HG03280 (cell line): ENCODE measurements at regions not wholly inside any gene's neighbourhood (a gene's known extent, or its start where the extent isn't known, plus 50 kb on each side); places are given as distances from the start of the nearest gene placed in this dataset.
"Not testable (repeated sequence)": the region's sequence is repeated elsewhere in the genome, so short reads cannot be mapped to it uniquely, and the experiment has no call there.

Experiments used
- ATAC-seq: cut with Tn5 transposase; IDR thresholded peaks from one replicate; pipeline ENCODE4 v1.9.1; 2021; ENCODE audit warnings: mild to moderate bottlenecking, moderate library complexity; ENCODE audit not compliant: unreplicated experiment

GRCh38 chr18:71294201-71294600, 1005.4 kb downstream of the SOCS6 start:
- ATAC-seq = not testable (repeated sequence)

DNA sequence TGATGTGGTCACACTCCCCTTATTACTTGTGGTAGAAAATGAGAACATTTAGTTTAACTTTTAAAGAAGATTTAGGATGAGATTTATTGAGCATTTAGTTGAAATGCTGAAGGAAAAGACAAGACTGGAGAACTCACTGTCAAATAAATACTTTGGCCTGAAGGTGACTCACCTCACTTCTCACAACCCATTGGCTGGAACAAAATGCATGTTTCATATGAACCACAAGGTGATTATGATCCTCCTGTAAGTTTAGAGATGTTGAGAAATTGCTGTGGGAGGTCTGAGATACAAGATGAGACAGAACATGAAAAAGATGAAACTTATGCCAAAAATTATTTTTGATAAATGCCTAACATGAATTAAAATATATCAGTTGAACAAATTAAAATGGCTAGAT, 1004.5 kb downstream of the SOCS6 start:
- no peak for ATAC-seq

- ATAC-seq = no peak
These were observed 998.4 kb downstream of the SOCS6 start for GRCh38 chr18:71287268-71287667.

GRCh38 chr18:71252351-71252865, 963.6 kb downstream of the SOCS6 start:
- ATAC-seq = no peak

- ATAC-seq = no peak
These were observed 961.3 kb downstream of the SOCS6 start for GRCh38 chr18:71250191-71250590.

DNA sequence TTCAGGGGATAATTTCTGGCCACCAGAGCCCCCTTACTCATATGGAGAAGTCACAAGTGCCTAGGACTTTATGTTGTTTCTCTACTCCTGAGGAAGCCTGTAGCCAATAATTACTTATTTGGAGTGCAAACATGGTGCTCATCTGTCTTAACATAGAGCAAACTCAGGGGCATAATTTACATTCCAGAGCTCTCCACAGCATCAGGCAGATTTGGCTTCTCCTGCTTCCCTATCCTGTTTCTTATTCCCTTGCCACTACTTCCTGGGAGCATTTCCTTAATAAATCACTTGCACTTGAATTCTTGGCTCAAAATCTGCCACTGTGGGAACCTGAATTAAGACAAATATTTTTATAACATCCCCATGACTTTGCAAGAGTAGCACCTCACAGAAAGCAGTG, 960.9 kb downstream of the SOCS6 start:
- ATAC-seq = no peak

DNA sequence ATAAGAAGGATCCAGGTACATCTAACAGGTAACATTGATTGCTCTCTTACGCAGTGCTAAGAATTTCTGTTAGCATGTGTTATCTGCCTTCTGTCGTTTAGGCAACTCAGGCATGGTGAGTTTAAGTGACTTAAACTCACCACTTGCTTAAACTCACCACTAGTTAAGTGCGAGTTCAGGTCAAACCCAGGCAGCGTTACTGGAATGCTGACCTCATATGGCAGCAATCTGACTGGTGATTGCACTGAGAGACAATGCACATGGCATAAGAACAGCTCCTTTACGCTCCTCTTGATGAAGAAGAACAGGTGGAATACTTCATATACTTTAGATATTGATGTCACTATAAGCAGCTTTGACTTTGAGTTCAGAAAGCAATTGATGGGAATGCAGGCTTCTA, 954.1 kb downstream of the SOCS6 start:
- no peak for ATAC-seq

DNA sequence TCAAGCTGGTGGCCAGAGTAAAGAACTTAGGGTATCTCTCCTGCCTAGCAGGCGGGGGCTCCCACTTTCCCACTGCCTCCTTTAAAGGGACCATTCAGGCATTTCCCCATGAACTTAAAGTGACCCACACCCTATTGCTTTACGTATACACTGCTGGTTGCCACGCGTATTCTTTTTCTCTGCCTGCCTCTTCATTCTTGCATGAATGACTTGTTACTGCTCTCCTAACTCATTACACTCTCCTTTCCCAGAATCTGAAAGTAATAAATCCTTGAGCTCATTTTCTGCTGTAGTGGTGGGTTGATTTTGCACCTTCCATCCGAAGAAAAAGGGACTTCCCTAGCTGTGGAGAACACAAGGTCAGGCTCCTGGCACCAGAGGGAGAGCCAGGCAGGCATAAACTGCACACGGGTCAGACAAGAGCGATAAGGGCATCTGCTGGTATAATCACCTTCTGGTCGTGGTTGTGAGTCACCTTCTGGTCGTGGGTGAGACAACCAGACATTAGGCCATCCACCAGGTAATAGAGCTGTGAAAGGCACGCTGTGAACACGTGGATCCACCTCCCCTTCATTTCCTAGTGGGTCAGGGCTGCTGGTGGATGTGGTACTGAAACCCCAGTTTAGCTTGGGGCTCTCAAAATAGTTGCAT, 950.3 kb downstream of the SOCS6 start:
- no peak for ATAC-seq

- no peak for ATAC-seq
These were observed 948.8 kb downstream of the SOCS6 start for GRCh38 chr18:71237641-71238040.

DNA sequence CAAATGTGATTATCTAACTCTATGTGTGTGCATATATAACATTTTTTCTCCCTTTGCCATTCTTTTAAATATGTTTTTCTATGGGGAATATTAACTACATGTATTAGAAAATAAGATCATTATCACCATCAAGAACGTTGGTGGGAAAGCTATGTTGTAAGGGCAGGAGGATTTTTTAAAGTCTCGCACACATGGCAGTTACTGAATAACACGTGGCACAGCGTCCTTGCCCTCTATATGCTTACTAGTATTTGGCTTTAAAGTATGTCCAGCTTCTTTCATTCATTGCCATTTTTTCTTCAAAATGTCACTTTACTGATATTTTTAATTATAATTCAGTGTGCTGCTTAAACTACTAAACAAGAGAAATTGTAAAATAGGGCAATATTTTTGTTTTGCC, 944.3 kb downstream of the SOCS6 start:
- ATAC-seq = no peak

- ATAC-seq = no peak
These were observed 934.6 kb downstream of the SOCS6 start for GRCh38 chr18:71223486-71223885.

GRCh38 chr18:71221405-71221804, 932.6 kb downstream of the SOCS6 start:
- no peak for ATAC-seq

GRCh38 chr18:71212739-71213138, 923.9 kb downstream of the SOCS6 start:
- ATAC-seq = not testable (repeated sequence)

DNA sequence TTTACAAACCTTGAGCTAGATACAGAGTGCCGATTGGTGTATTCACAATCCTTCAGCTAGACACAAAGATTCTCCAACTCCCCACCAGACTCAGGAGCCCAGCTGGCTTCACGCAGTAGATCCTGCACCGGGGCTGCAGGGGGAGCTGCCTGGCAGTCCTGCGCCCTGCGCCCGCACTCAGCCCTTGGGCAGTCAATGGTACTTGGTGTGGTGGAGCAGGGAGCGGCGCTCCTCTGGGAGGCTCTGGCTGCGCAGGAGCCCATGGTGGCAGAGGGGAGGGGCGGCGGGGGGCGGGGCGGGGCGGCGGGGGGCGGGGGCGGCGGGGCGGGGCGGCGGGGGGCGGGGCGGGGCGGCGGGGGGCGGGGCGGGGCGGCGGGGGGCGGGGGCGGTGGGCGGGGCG, 923.4 kb downstream of the SOCS6 start:
- ATAC-seq = no peak

DNA sequence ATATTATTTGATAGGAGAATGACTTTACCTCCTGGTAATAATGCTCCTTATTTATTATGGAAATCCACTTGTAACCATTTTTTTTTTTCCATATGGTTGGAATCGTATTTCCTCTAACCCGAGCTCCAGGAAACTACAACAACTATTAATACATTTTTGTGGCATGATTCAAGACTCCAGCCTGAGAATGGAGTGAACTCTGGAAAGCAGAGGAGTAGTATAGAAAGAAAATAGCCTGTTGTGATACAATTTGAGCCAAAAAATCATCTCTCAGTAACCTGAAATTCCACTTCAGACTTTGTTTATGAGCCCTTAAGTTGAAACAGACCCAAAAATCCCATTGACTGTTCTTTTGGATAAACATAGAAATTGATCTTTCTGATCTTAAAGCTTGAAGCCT, 921.1 kb downstream of the SOCS6 start:
- ATAC-seq = no peak

DNA sequence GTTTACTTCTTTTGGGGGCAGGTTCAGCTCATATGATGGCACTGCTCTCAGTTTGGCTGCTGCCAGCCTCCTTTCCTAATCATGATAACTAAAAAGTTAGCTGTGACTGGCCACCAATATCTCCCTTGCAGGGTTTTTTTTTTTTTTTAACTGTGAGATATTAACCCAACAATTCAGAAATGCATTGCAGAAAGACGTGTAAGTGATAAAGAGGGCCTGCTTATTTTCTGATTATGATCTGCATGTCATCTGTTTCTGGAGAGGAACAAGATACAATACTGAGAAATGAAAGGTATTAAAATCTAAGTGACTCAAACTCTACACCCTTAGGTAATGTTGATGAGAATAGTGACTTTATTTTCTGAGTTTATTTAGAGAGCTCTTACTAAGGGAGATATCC, 905.6 kb downstream of the SOCS6 start:
- ATAC-seq = no peak

DNA sequence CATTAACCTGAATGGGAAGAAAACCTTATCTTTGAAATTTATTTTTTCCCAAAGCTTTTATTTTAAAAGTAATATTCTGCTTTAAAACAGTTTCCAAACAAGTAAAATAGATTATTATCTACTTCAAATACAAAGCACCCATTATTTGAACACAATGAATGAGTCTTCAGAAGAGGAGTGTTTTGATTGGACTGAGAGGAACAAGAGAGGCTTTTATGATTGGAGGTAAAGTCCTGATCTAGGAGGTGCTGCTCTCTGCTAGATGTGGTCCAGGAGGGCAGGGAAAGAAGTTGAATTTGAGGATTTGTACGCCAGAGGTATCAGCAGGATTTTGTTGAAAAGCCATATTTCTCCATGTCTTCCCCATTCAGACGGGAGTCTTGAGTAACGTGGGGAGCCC, 900.7 kb downstream of the SOCS6 start:
- ATAC-seq = no peak

- no peak for ATAC-seq
These were observed 879.8 kb downstream of the SOCS6 start for GRCh38 chr18:71168557-71169145.

DNA sequence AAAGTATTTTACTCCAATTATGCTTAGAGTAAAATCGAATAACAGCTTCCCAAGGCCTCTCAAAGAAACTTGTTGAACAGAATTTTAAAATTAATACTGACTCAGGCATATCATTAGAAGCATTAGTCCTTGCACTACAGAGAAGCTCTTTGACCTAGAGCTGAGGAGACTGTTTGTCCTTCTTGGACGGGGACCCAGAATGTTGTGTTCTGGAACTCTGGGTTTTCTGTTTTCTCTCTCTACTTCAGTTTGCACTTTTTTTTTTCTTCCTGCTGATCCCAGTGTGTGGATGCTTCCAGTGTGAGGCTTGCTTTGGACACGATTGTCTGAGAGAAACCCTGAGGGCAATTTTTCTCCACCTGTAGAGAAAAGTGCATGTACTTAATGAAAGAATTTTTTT, 847.6 kb downstream of the SOCS6 start:
- no peak for ATAC-seq

DNA sequence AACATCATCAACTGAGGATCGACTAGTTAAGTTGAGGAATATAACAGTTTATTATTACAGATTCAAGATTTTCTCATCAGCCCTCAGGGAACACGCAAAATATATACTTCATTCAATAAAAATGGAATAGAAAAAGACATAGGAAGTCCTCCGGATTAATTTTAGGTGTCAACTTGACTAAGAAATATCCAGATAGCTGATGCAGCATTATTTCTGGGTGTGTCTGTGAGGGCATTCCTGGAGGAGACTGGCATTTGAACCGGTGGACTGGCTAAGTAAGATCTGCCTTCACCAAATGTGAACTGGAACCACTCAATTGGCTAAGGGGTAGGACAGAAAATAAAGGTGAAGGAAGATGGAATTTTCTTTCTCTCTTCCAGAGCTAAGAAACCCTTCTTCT, 845.3 kb downstream of the SOCS6 start:
- ATAC-seq = no peak

GRCh38 chr18:71131918-71132317, 843.1 kb downstream of the SOCS6 start:
- ATAC-seq = no peak

DNA sequence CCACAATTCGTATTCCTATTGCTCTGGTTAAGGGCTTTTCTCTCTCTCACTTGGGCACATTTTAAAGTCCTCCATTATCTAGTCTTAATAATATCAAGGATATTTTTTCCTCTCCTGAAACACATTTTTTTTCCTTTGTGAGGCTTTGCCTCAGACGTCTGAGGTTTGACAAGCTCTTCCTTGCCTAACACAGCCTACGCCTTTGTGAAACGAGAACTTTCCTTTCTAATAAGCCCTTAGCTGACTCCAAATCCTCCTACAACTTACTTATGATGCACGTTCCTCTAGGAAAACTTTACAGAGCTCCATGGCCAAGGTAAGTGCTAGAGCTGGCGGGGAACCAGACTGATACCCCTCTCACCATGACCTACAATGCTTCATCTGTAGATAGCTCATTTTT, 841.5 kb downstream of the SOCS6 start:
- no peak for ATAC-seq

- no peak for ATAC-seq
These were observed 836.7 kb downstream of the SOCS6 start for GRCh38 chr18:71125581-71125980.
